ENCODE measurements at regions not wholly inside any gene's neighbourhood (a gene's known extent, or its start where the extent isn't known, plus 50 kb on each side); places are given as distances from the start of the nearest gene placed in this dataset.

DNA sequence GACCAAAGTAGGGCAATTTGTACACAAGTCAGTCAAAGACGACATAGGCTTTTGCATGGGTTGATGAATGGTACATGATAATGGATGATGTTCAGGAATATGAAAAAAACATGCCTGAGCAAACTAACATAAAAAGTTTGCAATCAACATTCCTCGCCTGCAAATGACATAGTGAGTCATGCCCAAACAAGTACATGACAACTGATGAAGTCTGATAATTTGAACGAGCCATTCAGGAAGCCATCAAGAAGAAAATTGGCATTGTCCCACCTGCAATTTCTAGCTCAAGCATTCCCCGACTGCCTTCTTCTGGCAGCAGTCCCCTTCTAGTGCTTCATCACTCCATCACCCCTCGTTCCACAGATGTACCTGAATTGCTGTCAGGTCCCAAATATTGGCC lies 118.4 kb upstream of the NR5A2 start:
- TF ChIP-seq CTCF (IDR thresholded peaks at IDR 0.05) (no peak), EZH2phosphoT487 (IDR thresholded peaks at IDR 0.05) (no peak), EZH2 (IDR thresholded peaks at IDR 0.05) (no peak)

Measured in neural progenitor cell (in vitro differentiated cells).